ENCODE measurements at regions not wholly inside any gene's neighbourhood (a gene's known extent, or its start where the extent isn't known, plus 50 kb on each side); places are given as distances from the start of the nearest gene placed in this dataset.
"Not testable (repeated sequence)": the region's sequence is repeated elsewhere in the genome, so short reads cannot be mapped to it uniquely, and the experiment has no call there.

DNA sequence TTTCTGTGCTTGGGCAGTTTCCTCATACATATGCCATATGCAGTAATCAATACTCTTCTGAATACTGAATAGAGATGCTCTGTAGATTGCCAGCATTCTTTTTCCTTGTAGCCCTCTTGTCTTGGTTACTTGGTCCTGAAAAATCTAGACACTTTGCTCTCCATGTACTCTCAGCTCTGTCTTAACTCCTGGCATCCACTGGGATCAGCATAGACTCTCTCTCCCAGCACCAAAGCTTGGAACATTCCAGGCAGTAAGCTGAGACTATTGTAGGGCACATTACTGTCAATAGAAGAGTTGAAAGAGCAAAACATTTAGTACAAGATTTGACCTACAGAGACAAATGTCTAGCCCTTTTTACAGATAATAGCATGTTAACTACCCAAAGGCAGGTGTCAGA lies 1100.3 kb downstream of the TBL1XR1 start:
- ATAC-seq (ENCODE audit: insufficient read depth, low read depth) (no peak), DNase-seq (no peak)
- no peak overlapping the region for H3K27ac ChIP-seq (ENCODE audit: low read length)
- no peak overlapping the region for H2AFZ ChIP-seq (ENCODE audit: low read depth, low read length)
- H3K79me2 ChIP-seq (ENCODE audit: insufficient read depth, low read length), result no peaks in the 10 kb centered on the region
- H3K9me3 ChIP-seq (ENCODE audit: insufficient read depth, low read length, severe bottlenecking), result no peaks in the 10 kb centered on the region
- no peaks in the 10 kb centered on the region for H3K4me1 ChIP-seq (ENCODE audit: insufficient read depth, low read length)
- H3K36me3 ChIP-seq (ENCODE audit: insufficient read depth, low read length), result no peaks in the 10 kb centered on the region
- no peak overlapping the region for H3K4me3 ChIP-seq (ENCODE audit: low read depth in 1 of 2, low read length in 2 of 2)
- no peak for TF ChIP-seq EZH2 (IDR thresholded peaks at IDR 0.05; ENCODE audit: borderline replicate concordance, low read depth, low read length, severe bottlenecking)
- TF ChIP-seq, protein P1, sequence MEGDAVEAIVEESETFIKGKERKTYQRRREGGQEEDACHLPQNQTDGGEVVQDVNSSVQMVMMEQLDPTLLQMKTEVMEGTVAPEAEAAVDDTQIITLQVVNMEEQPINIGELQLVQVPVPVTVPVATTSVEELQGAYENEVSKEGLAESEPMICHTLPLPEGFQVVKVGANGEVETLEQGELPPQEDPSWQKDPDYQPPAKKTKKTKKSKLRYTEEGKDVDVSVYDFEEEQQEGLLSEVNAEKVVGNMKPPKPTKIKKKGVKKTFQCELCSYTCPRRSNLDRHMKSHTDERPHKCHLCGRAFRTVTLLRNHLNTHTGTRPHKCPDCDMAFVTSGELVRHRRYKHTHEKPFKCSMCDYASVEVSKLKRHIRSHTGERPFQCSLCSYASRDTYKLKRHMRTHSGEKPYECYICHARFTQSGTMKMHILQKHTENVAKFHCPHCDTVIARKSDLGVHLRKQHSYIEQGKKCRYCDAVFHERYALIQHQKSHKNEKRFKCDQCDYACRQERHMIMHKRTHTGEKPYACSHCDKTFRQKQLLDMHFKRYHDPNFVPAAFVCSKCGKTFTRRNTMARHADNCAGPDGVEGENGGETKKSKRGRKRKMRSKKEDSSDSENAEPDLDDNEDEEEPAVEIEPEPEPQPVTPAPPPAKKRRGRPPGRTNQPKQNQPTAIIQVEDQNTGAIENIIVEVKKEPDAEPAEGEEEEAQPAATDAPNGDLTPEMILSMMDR (IDR thresholded peaks at IDR 0.05; ENCODE audit: borderline replicate concordance, extremely low read depth, low read length, poor library complexity, severe bottlenecking), result no peak
- no peaks in the 10 kb centered on the region for H3K27me3 ChIP-seq (ENCODE audit: insufficient read depth, low read length, poor library complexity)
- no peak overlapping the region for H3K4me2 ChIP-seq (ENCODE audit: insufficient read depth, low read length)
- no peaks in the 10 kb centered on the region for H4K20me1 ChIP-seq (ENCODE audit: insufficient read depth, low read length)
- H3K9ac ChIP-seq (ENCODE audit: low read depth, low read length), result no peak overlapping the region

DNA sequence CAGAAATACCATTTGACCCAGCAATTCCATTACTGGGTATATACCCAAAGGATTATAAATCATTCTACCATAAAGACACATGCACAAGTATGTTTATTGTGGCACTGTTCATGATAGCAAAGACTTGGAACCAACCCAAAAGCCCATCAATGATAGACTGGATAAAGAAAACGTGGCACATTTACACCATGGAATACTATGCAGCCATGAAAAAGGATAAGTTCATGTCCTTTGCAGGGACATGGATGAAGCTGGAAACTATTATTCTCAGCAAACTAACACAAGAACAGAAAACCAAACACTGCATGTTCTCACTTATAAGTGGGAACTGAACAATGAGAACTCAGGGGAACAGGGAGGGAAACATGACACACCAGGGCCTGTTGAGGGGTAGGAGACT lies 1103.4 kb downstream of the TBL1XR1 start:
- ATAC-seq (ENCODE audit: insufficient read depth, low read depth); H3K4me1 ChIP-seq (ENCODE audit: insufficient read depth, low read length); H3K27me3 ChIP-seq (ENCODE audit: insufficient read depth, low read length, poor library complexity); H3K9me3 ChIP-seq (ENCODE audit: insufficient read depth, low read length, severe bottlenecking); H2AFZ ChIP-seq (ENCODE audit: low read depth, low read length); DNase-seq; H3K9ac ChIP-seq (ENCODE audit: low read depth, low read length); H3K36me3 ChIP-seq (ENCODE audit: insufficient read depth, low read length); H3K4me3 ChIP-seq (ENCODE audit: low read depth in 1 of 2, low read length in 2 of 2); H4K20me1 ChIP-seq (ENCODE audit: insufficient read depth, low read length); H3K4me2 ChIP-seq (ENCODE audit: insufficient read depth, low read length); H3K79me2 ChIP-seq (ENCODE audit: insufficient read depth, low read length); H3K27ac ChIP-seq (ENCODE audit: low read length): not testable (repeated sequence)

DNA sequence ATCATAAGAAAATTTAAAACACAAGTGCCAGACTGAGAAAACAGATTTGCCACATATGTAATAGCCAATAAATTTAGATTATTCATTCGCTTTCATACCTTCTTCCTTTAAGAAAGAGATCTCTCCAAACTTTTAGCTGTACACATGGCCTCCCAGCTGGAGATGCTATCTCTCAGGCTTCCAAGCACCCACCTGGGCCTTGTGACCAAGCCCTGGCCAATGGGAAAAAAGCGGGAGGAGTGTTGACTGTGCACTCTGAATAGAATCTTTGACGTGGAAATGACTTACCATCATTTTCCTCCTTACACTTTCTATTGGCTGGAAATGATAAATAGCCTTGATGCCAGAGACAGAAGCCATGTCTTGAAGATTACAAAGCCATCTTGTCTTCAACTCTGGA lies 1106.6 kb downstream of the TBL1XR1 start:
- ATAC-seq (ENCODE audit: insufficient read depth, low read depth) (no peak), DNase-seq (no peak)
- Histone ChIP-seq H3K9ac (ENCODE audit: low read depth, low read length) (no peak overlapping the region), H3K27ac (ENCODE audit: low read length) (no peak overlapping the region), H3K4me3 (ENCODE audit: low read depth in 1 of 2, low read length in 2 of 2) (no peak overlapping the region), H3K27me3 (ENCODE audit: insufficient read depth, low read length, poor library complexity) (no peaks in the 10 kb centered on the region), H3K79me2 (ENCODE audit: insufficient read depth, low read length) (no peaks in the 10 kb centered on the region), H3K9me3 (ENCODE audit: insufficient read depth, low read length, severe bottlenecking) (no peaks in the 10 kb centered on the region), H4K20me1 (ENCODE audit: insufficient read depth, low read length) (no peaks in the 10 kb centered on the region), H3K4me1 (ENCODE audit: insufficient read depth, low read length) (no peaks in the 10 kb centered on the region), H3K36me3 (ENCODE audit: insufficient read depth, low read length) (no peaks in the 10 kb centered on the region), H3K4me2 (ENCODE audit: insufficient read depth, low read length) (no peak overlapping the region), H2AFZ (ENCODE audit: low read depth, low read length) (no peak overlapping the region)
- TF ChIP-seq, protein P1 (IDR thresholded peaks at IDR 0.05; ENCODE audit: borderline replicate concordance, extremely low read depth, low read length, poor library complexity, severe bottlenecking), result no peak
- no peak for TF ChIP-seq EZH2 (IDR thresholded peaks at IDR 0.05; ENCODE audit: borderline replicate concordance, low read depth, low read length, severe bottlenecking)

DNA sequence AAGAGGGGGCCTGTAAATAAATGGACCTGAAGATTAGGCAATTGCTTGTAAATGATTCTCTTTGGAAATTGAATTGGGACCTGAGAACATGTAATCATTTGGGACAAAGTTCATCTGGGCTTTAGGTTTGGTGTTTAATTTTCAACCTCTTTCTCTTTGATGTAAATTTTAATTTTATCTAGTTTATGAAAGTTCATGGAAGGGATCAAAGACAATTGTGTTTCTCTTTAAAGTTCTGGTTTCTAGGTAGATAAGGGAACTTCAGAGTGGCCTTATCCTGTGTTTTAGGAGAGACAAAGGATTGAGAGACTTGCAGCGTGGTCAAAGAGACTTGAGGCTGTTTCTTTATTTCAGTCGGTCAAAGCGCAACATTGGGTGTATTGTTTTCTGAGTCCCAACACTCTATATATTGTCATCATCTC lies 1108.3 kb downstream of the TBL1XR1 start:
- H3K4me2 ChIP-seq (ENCODE audit: insufficient read depth, low read length), result no peak overlapping the region
- H3K27ac ChIP-seq (ENCODE audit: low read length), result no peak overlapping the region
- H3K9me3 ChIP-seq (ENCODE audit: insufficient read depth, low read length, severe bottlenecking), result no peaks in the 10 kb centered on the region
- H3K79me2 ChIP-seq (ENCODE audit: insufficient read depth, low read length), result no peaks in the 10 kb centered on the region
- H3K36me3 ChIP-seq (ENCODE audit: insufficient read depth, low read length), result no peaks in the 10 kb centered on the region
- no peak overlapping the region for H2AFZ ChIP-seq (ENCODE audit: low read depth, low read length)
- H4K20me1 ChIP-seq (ENCODE audit: insufficient read depth, low read length), result no peaks in the 10 kb centered on the region
- TF ChIP-seq EZH2 (IDR thresholded peaks at IDR 0.05; ENCODE audit: borderline replicate concordance, low read depth, low read length, severe bottlenecking), result no peak
- no peaks in the 10 kb centered on the region for H3K27me3 ChIP-seq (ENCODE audit: insufficient read depth, low read length, poor library complexity)
- H3K9ac ChIP-seq (ENCODE audit: low read depth, low read length), result no peak overlapping the region
- ATAC-seq (ENCODE audit: insufficient read depth, low read depth) (no peak), DNase-seq (no peak)
- H3K4me1 ChIP-seq (ENCODE audit: insufficient read depth, low read length), result no peaks in the 10 kb centered on the region
- no peak overlapping the region for H3K4me3 ChIP-seq (ENCODE audit: low read depth in 1 of 2, low read length in 2 of 2)
